IPS-NIHi7 (cell line): ENCODE measurements at regions not wholly inside any gene's neighbourhood (a gene's known extent, or its start where the extent isn't known, plus 50 kb on each side); places are given as distances from the start of the nearest gene placed in this dataset.
"Not testable (repeated sequence)": the region's sequence is repeated elsewhere in the genome, so short reads cannot be mapped to it uniquely, and the experiment has no call there.

Source experiments
- DNase-seq: peaks from one replicate; pipeline ENCODE4 v3.0.0; 2012; ENCODE audit warnings: mixed read lengths; ENCODE audit errors: extremely low spot score

DNA sequence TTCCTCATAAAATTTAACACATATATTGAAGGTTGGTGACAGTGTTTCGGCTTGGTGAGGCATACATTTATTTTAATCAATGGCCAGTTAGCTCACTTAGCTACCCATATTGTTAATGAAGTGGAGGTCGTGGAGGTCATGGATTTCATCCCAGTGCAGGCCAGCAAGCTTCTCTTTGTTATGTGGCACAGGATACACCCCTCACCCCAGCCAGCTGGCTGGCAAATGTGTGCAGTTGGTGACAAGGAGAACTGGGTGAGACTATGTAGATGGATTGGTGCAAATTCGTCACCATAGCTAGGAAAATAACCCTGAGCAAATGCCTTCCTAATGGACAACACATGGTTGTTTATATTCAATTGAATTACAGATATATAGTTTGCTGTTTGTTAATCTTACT, 50.5 kb upstream of the FOXP2 start:
- DNase-seq: no peak

DNA sequence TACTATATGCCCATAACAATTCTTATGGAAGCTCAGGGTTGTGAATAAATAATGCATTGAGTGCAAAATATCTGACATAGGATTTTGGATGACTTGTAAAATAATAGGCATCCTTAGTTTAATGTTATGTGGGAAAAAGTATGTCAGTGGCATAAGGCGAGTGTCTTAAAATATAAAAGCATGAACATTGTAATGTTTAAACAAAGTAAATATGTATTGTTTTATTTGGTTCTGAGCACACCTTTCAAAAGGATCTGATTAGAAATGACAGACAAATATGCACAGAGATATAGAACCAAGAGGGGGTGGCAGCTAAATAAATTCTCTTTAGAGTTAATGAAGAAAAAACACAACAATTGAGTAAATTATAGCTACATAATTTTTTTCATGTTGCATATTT, 51.3 kb upstream of the FOXP2 start:
- DNase-seq: no peak

GRCh38 chr7:114358911-114359310, 55.7 kb upstream of the FOXP2 start:
- DNase-seq: no peak

DNA sequence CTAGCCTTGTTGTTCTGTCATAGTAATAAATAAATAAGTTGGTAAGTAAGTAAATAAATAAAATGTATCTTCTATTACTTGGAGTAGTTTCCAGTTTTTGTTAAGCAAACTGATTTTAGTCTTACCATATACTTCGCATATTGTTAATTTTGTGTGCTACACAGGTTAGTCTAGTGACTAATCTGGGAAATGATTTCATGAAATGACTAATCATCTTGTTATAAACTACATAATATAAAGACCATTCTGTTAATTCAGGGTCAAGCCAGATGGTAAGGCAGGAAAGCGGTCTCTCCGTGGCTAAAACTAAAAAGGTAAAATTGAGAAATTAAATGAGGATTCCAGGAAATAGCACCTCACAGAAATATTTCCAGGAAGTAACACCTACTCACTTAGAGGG, 58.5 kb upstream of the FOXP2 start:
- DNase-seq: no peak

GRCh38 chr7:114354306-114354705, 60.3 kb upstream of the FOXP2 start:
- DNase-seq: no peak

DNA sequence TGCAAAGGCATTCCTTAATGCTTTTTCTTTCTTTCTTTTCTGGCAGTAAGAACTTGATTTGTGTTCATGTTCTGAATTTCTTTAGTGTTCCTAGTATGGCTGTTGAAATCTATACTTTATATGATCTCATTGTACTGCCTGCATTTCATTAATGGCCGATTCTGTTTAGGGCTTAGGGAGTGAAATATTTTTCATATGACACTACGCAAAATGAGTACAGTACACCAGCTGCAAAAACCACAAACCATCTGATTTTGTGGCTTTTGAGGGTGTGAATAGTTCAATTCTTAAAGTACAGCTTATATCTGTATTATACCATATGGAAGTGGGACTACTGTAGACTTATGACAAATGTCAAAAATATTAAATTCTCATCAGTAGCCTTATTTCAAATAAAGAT, 69.1 kb upstream of the FOXP2 start:
- DNase-seq: no peak

DNA sequence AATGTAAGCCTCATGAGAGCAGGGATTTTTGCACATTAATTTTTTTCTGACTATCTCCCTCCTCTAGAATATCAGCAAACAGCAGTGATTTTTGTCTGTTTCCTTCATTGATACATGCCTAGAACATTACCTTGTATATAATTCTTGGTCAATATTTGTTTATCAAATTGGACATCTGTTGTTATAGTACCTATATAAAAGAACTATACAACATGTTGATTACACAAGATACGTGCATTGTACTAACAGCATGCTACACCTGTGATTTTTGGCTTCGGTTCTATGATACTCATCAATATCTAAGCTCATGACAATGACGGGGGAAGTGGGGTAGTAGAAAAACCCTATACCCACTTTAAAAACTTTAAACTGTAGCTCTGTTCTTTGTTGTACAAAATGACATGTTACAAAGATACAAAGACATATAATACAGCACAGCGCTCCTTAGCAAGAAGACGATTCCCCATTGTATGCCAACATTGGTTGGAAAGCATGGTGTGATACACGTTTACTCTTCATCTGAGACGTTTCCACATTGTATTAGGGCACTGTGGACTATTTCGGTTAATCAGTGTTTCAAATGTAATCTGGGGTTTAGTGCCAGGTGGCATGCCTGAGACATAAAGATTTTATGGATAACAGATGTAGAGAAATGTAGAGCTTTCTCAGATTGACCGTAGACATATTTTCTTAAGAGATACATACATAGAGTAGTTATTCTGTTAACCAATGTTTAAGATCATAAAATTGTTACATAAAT, 70.5 kb upstream of the FOXP2 start:
- DNase-seq: no peak

GRCh38 chr7:114342431-114343179, 72.0 kb upstream of the FOXP2 start:
- no peak for DNase-seq

GRCh38 chr7:114341648-114342047, 73.0 kb upstream of the FOXP2 start:
- DNase-seq: no peak

DNA sequence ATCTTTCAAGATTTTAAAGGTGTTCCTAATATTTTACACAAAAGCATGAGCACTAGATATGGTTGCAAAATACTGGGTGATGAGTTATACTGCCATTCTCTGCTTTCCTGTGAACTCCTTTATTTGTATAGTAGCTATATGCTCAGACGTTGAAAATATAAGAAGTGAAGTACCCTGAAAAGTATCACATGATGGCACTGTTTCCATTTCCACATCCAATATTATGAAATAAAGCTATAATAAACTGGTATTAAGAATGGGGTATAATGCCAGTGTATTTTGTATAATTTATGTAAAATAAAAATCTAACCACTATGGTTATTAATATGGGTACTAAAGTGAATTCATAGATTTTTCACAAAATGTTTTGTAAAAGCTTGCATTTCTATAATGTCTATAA, 79.6 kb upstream of the FOXP2 start:
- no peak for DNase-seq

GRCh38 chr7:114329458-114329857, 85.2 kb upstream of the FOXP2 start:
- not testable (repeated sequence) for DNase-seq

DNA sequence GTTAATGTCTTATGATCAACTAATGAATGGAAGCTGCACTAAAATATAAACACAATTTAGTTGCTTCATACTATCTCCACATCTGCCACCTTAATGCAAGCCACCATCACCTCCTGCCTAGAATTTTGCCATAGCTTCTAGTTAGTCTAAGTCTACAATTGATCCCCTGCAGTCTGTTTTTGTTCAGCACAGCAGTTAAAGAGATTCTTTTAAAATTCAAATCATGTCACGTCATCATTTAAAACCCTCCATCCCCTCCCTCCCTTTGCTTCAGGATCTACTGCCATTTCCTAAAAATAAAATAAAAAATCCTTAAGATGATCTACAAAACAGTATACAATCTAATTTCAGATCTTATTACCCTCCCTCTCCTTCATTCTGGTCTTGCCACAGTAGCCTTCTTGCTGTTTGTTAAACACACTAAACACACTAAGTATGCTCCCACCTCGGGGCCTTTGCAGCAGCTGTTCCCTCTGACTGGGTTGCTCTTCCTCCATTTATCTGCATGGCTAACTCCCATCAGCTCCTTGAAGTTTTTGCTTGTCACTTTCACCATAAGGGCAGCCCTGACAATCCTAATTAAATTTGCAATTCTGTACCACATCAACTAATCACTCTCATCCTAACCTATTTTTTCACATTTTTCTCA, 97.0 kb upstream of the FOXP2 start:
- DNase-seq: no peak

GRCh38 chr7:114312649-114313048, 102.0 kb upstream of the FOXP2 start:
- no peak for DNase-seq

- DNase-seq: no peak
Measured at GRCh38 chr7:114310345-114311110, 104.1 kb upstream of the FOXP2 start.

- DNase-seq: no peak
Measured at GRCh38 chr7:114309729-114310128, 104.9 kb upstream of the FOXP2 start.

DNA sequence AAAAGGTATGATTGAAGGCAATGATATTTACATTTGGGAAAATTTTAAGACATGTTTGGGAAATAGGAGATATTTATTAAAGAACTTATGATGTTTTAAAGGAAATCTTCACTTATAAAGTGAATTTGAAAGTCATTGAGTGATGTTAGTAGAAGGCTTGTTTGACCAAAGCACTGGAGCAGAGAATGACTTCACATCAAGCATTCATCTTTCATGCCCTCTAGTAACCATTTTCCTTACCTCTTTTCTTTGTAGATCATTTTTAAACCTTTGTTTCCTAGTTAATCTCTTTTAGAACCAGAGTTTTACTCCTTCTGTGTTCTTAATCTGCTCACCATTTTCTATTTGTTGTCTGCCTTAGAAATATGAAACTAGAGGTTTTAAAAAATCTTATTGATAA, 111.3 kb upstream of the FOXP2 start:
- DNase-seq: no peak

- no peak for DNase-seq
Measured at GRCh38 chr7:114302858-114303257, 111.8 kb upstream of the FOXP2 start.

- DNase-seq: no peak
Measured at GRCh38 chr7:114298011-114298410, 116.6 kb upstream of the FOXP2 start.

GRCh38 chr7:114297121-114297520, 117.5 kb upstream of the FOXP2 start:
- DNase-seq: no peak

DNA sequence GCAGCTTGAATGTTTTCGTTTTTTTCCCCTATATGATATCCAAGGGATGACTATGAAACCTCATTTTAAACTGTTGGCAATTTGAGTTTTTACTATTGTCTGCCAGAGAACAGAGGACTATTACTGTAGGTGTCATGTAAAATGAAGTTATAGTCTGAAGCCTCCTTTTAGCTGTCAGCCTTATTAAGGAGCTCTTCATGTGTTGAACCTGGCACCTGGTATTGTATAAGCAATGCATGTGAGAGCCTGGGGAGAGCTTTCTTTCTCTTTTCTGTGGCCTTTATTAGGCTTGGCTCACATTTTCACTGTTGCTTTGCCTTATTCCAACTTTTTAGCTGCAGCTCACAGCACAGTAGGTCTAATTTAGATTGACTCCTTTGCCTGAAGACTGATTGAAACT, 119.1 kb upstream of the FOXP2 start:
- no peak for DNase-seq

DNA sequence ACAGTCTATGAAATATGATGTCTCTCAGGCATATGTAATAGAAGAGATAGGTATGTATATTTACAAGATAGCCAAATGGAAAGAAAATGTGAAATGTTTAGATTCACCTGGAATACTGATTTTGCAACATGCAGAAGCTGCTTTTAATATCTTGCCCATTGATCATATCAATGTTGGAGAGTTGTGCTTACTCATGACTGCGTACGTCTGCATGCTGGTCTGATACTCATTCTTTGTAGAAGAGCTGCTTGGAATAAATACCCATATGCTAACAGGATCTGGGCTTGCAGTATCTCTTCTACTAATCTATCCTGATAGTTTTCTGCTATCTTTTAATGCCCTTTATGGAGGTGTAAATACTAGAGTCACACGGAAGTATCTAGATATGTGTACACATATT, 120.6 kb upstream of the FOXP2 start:
- DNase-seq: no peak
